SK-N-SH treated with all-trans-retinoic acid at 6 μM for 48 hours (cell line): ENCODE measurements at regions not wholly inside any gene's neighbourhood (a gene's known extent, or its start where the extent isn't known, plus 50 kb on each side); places are given as distances from the start of the nearest gene placed in this dataset.

ENCODE experiments used
- ATAC-seq: fragments of 200-7000 bp; cut with Tn5 transposase; 3 replicates; pipeline ENCODE4 v1.9.1; 2020; ENCODE audit warnings: mild to moderate bottlenecking, moderate library complexity
- ARNTL ChIP-seq: fragments of 450-650 bp; formaldehyde crosslinking; IDR thresholded peaks from 2 replicates; pipeline ENCODE4 v1.5.0; 2020; ENCODE audit warnings: low read depth, mild to moderate bottlenecking, moderate library complexity, borderline replicate concordance
- BACH2 ChIP-seq: fragments of 250-450 bp; sonication (Bioruptor Pico); IDR thresholded peaks from 2 replicates; pipeline ENCODE4 v1.9.0; 2021; ENCODE audit warnings: mild to moderate bottlenecking, borderline replicate concordance
- CSDC2 ChIP-seq: fragments of 250-450 bp; sonication (Bioruptor Pico); IDR thresholded peaks from 2 replicates; pipeline ENCODE4 v1.5.0; 2020; ENCODE audit warnings: mild to moderate bottlenecking, moderate library complexity
- GLIS3 ChIP-seq: fragments of 250-450 bp; sonication (Bioruptor Pico); IDR thresholded peaks from 2 replicates; pipeline ENCODE4 v1.5.0; 2020; ENCODE audit warnings: mild to moderate bottlenecking, moderate library complexity
- ISL1 ChIP-seq: fragments of 250-450 bp; sonication (Bioruptor Pico); IDR thresholded peaks from 2 replicates; pipeline ENCODE4 v2.1.2; 2022; ENCODE audit warnings: mild to moderate bottlenecking, moderate library complexity
- OSR1 ChIP-seq: fragments of 250-450 bp; sonication (Bioruptor Pico); IDR thresholded peaks from 2 replicates; pipeline ENCODE4 v1.8.0; 2022; ENCODE audit warnings: moderate library complexity, mild to moderate bottlenecking, inconsistent platforms
- PATZ1 ChIP-seq: fragments of 250-450 bp; sonication (Bioruptor Pico); IDR thresholded peaks from 2 replicates; pipeline ENCODE4 v1.8.0; 2020; ENCODE audit warnings: mild to moderate bottlenecking, moderate library complexity, borderline replicate concordance
- PPARA ChIP-seq: fragments of 250-450 bp; sonication (Bioruptor Pico); IDR thresholded peaks from 2 replicates; pipeline ENCODE4 v1.5.0; 2020; ENCODE audit warnings: mild to moderate bottlenecking, borderline replicate concordance
- RARB ChIP-seq: fragments of 250-450 bp; sonication (Bioruptor Pico); IDR thresholded peaks from 2 replicates; pipeline ENCODE4 v1.8.0; 2021; ENCODE audit warnings: mild to moderate bottlenecking, moderate library complexity
- TCF4 ChIP-seq: fragments of 250-450 bp; sonication (Bioruptor Pico); IDR thresholded peaks from 2 replicates; pipeline ENCODE4 v1.8.0; 2021; ENCODE audit warnings: mild to moderate bottlenecking, moderate library complexity, borderline replicate concordance
- TOX ChIP-seq: fragments of 250-450 bp; sonication (Bioruptor Pico); IDR thresholded peaks from 2 replicates; pipeline ENCODE4 v1.8.0; 2021; ENCODE audit warnings: mild to moderate bottlenecking, moderate library complexity, borderline replicate concordance
- ZC3H10 ChIP-seq: fragments of 250-450 bp; sonication (Bioruptor Pico); IDR thresholded peaks from 2 replicates; pipeline ENCODE4 v1.5.1; 2021; ENCODE audit warnings: mild to moderate bottlenecking, moderate library complexity
- ZFP30 ChIP-seq: fragments of 450-650 bp; formaldehyde crosslinking; IDR thresholded peaks from 2 replicates; pipeline ENCODE4 v1.5.0; 2022; ENCODE audit warnings: mild to moderate bottlenecking, moderate library complexity
- ZNF565 ChIP-seq: fragments of 450-650 bp; formaldehyde crosslinking; conservative IDR thresholded peaks from 2 replicates; pipeline ENCODE4 v1.5.0; 2020; ENCODE audit warnings: low read depth, mild to moderate bottlenecking, moderate library complexity
- ZNF8 ChIP-seq: fragments of 450-650 bp; formaldehyde crosslinking; IDR thresholded peaks from 2 replicates; pipeline ENCODE4 v1.5.0; 2020; ENCODE audit warnings: mild to moderate bottlenecking, moderate library complexity
- TF ChIP-seq, protein P1 (sequence below): fragments of 250-450 bp; sonication (Bioruptor Pico); IDR thresholded peaks from 2 replicates; pipeline ENCODE4 v1.5.1; 2020; ENCODE audit warnings: low read depth, mild to moderate bottlenecking, moderate library complexity
- TF ChIP-seq, protein P2 (sequence below): fragments of 250-450 bp; sonication (Bioruptor Pico); IDR thresholded peaks from 2 replicates; pipeline ENCODE4 v1.8.0; 2021; ENCODE audit warnings: low read depth, mild to moderate bottlenecking, moderate library complexity, borderline replicate concordance
- TF ChIP-seq, protein P3 (sequence below): fragments of 250-450 bp; sonication (Bioruptor Pico); IDR thresholded peaks from 2 replicates; pipeline ENCODE4 v1.5.1; 2021; ENCODE audit warnings: mild to moderate bottlenecking, moderate library complexity

DNA sequence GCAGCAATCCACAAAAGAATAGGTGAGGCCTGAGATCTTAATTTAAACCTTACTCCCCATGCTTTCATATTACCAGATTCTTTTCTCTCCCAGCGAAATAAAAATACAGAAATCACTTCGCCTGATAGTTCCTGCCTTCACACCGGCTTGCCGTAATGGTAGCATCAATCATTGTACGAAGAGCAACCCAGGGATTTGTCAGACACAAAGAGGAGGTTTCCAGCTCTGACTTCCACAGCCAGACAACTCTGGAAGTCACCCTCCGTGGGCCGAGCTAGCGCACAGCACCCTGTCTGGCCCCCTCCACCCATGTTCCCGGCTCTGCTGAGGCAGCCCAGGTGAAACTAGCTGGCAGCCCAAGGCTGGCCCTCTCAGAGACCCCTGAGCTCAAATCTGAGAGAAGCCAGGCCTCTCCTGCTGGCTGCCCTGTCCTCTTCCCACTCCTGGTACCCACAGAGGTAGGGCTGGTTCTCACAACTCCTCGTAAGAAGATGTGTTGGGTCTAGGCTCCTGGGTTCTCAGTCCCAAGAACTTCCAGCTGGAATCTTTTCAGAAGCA is 156.9 kb upstream of the BNIP2 start (continued):
- TF ChIP-seq PATZ1 (CRISPR knock-in tag) (no peak), TOX (CRISPR knock-in tag) (no peak), ZFP30 (CRISPR knock-in tag) (no peak), ZNF565 (CRISPR knock-in tag) (no peak)

GRCh38 chr15:59843609-59844008 is 154.5 kb upstream of the BNIP2 start:
- TF ChIP-seq RARB (CRISPR knock-in tag) (no peak), ARNTL (CRISPR knock-in tag) (no peak), ISL1 (no peak), BACH2 (CRISPR knock-in tag) (no peak), TCF4 (CRISPR knock-in tag) (no peak), ZNF565 (CRISPR knock-in tag) (no peak)
- TF ChIP-seq, protein P1, sequence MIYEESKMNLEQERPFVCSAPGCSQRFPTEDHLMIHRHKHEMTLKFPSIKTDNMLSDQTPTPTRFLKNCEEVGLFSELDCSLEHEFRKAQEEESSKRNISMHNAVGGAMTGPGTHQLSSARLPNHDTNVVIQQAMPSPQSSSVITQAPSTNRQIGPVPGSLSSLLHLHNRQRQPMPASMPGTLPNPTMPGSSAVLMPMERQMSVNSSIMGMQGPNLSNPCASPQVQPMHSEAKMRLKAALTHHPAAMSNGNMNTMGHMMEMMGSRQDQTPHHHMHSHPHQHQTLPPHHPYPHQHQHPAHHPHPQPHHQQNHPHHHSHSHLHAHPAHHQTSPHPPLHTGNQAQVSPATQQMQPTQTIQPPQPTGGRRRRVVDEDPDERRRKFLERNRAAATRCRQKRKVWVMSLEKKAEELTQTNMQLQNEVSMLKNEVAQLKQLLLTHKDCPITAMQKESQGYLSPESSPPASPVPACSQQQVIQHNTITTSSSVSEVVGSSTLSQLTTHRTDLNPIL = no peak
- TF ChIP-seq, protein P2, sequence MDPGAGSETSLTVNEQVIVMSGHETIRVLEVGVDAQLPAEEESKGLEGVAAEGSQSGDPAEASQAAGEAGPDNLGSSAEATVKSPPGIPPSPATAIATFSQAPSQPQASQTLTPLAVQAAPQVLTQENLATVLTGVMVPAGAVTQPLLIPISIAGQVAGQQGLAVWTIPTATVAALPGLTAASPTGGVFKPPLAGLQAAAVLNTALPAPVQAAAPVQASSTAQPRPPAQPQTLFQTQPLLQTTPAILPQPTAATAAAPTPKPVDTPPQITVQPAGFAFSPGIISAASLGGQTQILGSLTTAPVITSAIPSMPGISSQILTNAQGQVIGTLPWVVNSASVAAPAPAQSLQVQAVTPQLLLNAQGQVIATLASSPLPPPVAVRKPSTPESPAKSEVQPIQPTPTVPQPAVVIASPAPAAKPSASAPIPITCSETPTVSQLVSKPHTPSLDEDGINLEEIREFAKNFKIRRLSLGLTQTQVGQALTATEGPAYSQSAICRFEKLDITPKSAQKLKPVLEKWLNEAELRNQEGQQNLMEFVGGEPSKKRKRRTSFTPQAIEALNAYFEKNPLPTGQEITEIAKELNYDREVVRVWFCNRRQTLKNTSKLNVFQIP (CRISPR knock-in tag) = no peak
- TF ChIP-seq, all 23 proteins: peak for 0
- ATAC-seq = no peak

DNA sequence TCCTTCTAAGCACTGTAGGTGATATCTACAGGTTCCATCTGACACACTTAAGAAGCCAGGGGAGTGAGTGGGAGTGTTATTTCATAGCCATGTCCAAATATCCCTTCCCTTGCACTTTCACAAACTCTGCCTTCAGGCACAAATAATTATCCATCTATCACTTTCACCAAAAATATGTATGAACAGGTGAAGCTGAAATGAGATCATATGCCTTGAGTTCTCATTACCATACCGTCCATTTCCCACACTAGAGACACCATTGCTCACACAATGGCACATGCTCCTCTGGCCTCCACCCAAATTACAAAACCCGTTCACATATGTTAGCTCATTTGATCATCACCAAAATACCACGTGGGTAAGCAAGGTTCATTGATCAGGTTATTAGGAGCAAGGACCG is 151.9 kb upstream of the BNIP2 start:
- TF ChIP-seq, protein P1 = no peak
- TF ChIP-seq TOX (CRISPR knock-in tag) (no peak), ZNF8 (CRISPR knock-in tag) (no peak), PATZ1 (CRISPR knock-in tag) (no peak)
- no peak for ATAC-seq

- TF ChIP-seq GLIS3 (CRISPR knock-in tag) (no peak), ZNF8 (CRISPR knock-in tag) (no peak), CSDC2 (CRISPR knock-in tag) (no peak), ZFP30 (CRISPR knock-in tag) (no peak), RARB (CRISPR knock-in tag) (no peak)
- TF ChIP-seq, protein P3, sequence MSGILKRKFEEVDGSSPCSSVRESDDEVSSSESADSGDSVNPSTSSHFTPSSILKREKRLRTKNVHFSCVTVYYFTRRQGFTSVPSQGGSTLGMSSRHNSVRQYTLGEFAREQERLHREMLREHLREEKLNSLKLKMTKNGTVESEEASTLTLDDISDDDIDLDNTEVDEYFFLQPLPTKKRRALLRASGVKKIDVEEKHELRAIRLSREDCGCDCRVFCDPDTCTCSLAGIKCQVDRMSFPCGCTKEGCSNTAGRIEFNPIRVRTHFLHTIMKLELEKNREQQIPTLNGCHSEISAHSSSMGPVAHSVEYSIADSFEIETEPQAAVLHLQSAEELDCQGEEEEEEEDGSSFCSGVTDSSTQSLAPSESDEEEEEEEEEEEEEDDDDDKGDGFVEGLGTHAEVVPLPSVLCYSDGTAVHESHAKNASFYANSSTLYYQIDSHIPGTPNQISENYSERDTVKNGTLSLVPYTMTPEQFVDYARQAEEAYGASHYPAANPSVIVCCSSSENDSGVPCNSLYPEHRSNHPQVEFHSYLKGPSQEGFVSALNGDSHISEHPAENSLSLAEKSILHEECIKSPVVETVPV (CRISPR knock-in tag) = no peak
- ATAC-seq = no peak
Measured at GRCh38 chr15:59839906-59840305, 150.8 kb upstream of the BNIP2 start.

- TF ChIP-seq CSDC2 (CRISPR knock-in tag) = no peak
- TF ChIP-seq ZC3H10 (CRISPR knock-in tag) = no peak
- TF ChIP-seq PPARA (CRISPR knock-in tag) = no peak
- no peak for TF ChIP-seq ZNF565 (CRISPR knock-in tag)
- TF ChIP-seq RARB (CRISPR knock-in tag) = no peak
- TF ChIP-seq, protein P2 (CRISPR knock-in tag) = no peak
- no peak for TF ChIP-seq OSR1 (CRISPR knock-in tag)
- TF ChIP-seq TOX (CRISPR knock-in tag) = no peak
- no peak for TF ChIP-seq GLIS3 (CRISPR knock-in tag)
- ATAC-seq = no peak
Measured at GRCh38 chr15:59838900-59839299, 149.8 kb upstream of the BNIP2 start.
